ENCODE measurements at regions not wholly inside any gene's neighbourhood (a gene's known extent, or its start where the extent isn't known, plus 50 kb on each side); places are given as distances from the start of the nearest gene placed in this dataset.

GRCh38 chr19:32223595-32224370, 121.6 kb upstream of the ZNF507 start:
- TF ChIP-seq, protein P1, sequence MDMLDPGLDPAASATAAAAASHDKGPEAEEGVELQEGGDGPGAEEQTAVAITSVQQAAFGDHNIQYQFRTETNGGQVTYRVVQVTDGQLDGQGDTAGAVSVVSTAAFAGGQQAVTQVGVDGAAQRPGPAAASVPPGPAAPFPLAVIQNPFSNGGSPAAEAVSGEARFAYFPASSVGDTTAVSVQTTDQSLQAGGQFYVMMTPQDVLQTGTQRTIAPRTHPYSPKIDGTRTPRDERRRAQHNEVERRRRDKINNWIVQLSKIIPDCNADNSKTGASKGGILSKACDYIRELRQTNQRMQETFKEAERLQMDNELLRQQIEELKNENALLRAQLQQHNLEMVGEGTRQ (IDR thresholded peaks at IDR 0.05; ENCODE audit: low read depth, low read length), result no peak
- no peak for TF ChIP-seq BHLHE40 (IDR thresholded peaks at IDR 0.05; ENCODE audit: low read depth, low read length)
- TF ChIP-seq, protein P2, sequence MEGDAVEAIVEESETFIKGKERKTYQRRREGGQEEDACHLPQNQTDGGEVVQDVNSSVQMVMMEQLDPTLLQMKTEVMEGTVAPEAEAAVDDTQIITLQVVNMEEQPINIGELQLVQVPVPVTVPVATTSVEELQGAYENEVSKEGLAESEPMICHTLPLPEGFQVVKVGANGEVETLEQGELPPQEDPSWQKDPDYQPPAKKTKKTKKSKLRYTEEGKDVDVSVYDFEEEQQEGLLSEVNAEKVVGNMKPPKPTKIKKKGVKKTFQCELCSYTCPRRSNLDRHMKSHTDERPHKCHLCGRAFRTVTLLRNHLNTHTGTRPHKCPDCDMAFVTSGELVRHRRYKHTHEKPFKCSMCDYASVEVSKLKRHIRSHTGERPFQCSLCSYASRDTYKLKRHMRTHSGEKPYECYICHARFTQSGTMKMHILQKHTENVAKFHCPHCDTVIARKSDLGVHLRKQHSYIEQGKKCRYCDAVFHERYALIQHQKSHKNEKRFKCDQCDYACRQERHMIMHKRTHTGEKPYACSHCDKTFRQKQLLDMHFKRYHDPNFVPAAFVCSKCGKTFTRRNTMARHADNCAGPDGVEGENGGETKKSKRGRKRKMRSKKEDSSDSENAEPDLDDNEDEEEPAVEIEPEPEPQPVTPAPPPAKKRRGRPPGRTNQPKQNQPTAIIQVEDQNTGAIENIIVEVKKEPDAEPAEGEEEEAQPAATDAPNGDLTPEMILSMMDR (conservative IDR thresholded peaks at IDR 0.05; ENCODE audit: low read depth, low read length), result no peak
- TF ChIP-seq NFE2L2 (IDR thresholded peaks at IDR 0.05; ENCODE audit: low read depth, low read length), result no peak
- TF ChIP-seq, protein P3, sequence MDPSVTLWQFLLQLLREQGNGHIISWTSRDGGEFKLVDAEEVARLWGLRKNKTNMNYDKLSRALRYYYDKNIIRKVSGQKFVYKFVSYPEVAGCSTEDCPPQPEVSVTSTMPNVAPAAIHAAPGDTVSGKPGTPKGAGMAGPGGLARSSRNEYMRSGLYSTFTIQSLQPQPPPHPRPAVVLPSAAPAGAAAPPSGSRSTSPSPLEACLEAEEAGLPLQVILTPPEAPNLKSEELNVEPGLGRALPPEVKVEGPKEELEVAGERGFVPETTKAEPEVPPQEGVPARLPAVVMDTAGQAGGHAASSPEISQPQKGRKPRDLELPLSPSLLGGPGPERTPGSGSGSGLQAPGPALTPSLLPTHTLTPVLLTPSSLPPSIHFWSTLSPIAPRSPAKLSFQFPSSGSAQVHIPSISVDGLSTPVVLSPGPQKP (IDR thresholded peaks at IDR 0.05; ENCODE audit: borderline replicate concordance, low read depth, low read length), result no peak
- TF ChIP-seq RCOR1 (IDR thresholded peaks at IDR 0.05; ENCODE audit: insufficient replicate concordance, low read length), result no peak
- no peak for TF ChIP-seq RAD21 (IDR thresholded peaks at IDR 0.05; ENCODE audit: low read length)
- TF ChIP-seq CEBPB (IDR thresholded peaks at IDR 0.05; ENCODE audit: low read depth, low read length), result no peak
- TF ChIP-seq CHD1 (IDR thresholded peaks at IDR 0.05; ENCODE audit: low read depth, low read length), result no peak
- no peak for TF ChIP-seq SMC3 (IDR thresholded peaks at IDR 0.05; ENCODE audit: low read depth, low read length)
- no peak for TF ChIP-seq MAZ (IDR thresholded peaks at IDR 0.05; ENCODE audit: borderline replicate concordance, low read depth, low read length)
- no peak for TF ChIP-seq MAFK (IDR thresholded peaks at IDR 0.05; ENCODE audit: low read depth, low read length)
- TF ChIP-seq MXI1 (IDR thresholded peaks at IDR 0.05; ENCODE audit: borderline replicate concordance, low read depth, low read length), result no peak
- no peak for TF ChIP-seq RFX5 (IDR thresholded peaks at IDR 0.05; ENCODE audit: low read depth, low read length)
- no peak for TF ChIP-seq FOS (IDR thresholded peaks at IDR 0.05; ENCODE audit: low read depth, low read length)
- no peak for TF ChIP-seq POLR2A (IDR thresholded peaks at IDR 0.05; ENCODE audit: low read depth, low read length)
- H3K27ac ChIP-seq (ENCODE audit: insufficient read depth, low read length), result no peak overlapping the region

More at GRCh38 chr19:32223595-32224370, 121.6 kb upstream of the ZNF507 start:
- BruUV-seq (replicated peaks), result no TSS peak
- 54% methylated on average over 7 of the region's 29 CpGs; no CpG with 5 or more reads in 1 of the 2 experiments for WGBS, 2 experiments (ENCODE audit: extremely low coverage in 2 of 2, insufficient read length in 1 of 2)
- Histone ChIP-seq H4K91ac (ENCODE audit: insufficient read depth, low read depth, low read length) (no peak overlapping the region), H3K79me1 (ENCODE audit: low read depth in 1 of 2, low read length in 2 of 2) (no peaks in the 10 kb centered on the region), H2BK20ac (ENCODE audit: low read depth, low read length) (no peak overlapping the region), H3K23ac (ENCODE audit: low read depth, low read length) (no peak overlapping the region), H3K14ac (replicated peaks; ENCODE audit: low read depth, low read length) (no peak overlapping the region), H3K4ac (ENCODE audit: low read depth, low read length) (no peak overlapping the region), H4K5ac (ENCODE audit: low read depth, low read length) (no peak overlapping the region), H2BK120ac (ENCODE audit: low read depth, low read length) (no peak overlapping the region), H2BK5ac (ENCODE audit: low read depth, low read length, poor library complexity, severe bottlenecking) (no peak overlapping the region), H2BK15ac (ENCODE audit: low read depth, low read length) (no peak overlapping the region), H4K20me1 (ENCODE audit: insufficient read depth, low read length) (no peaks in the 10 kb centered on the region), H3K9ac (ENCODE audit: low read depth, low read length) (no peak overlapping the region), H2AK5ac (ENCODE audit: low read depth, low read length) (no peak overlapping the region), H3K4me1 (ENCODE audit: control insufficient read depth, insufficient read depth, low read length) (no peaks in the 10 kb centered on the region), H3K9me1 (ENCODE audit: insufficient read depth, low read length) (no peaks in the 10 kb centered on the region), H3K27me3 (ENCODE audit: control insufficient read depth, insufficient read depth, low read length) (peaks cover 5% of the 10 kb centered on the region), H3K4me3 (ENCODE audit: insufficient read depth, low read depth, low read length) (no peak overlapping the region), H2AFZ (replicated peaks; ENCODE audit: low read length, poor library complexity) (peak overlapping the region; percentile 78), H3K56ac (ENCODE audit: extremely low read depth, insufficient read depth, low read length) (no peak overlapping the region), H2AK9ac (replicated peaks; ENCODE audit: low read depth, low read length, poor library complexity) (no peak overlapping the region), H3K18ac (ENCODE audit: low read depth, low read length) (no peak overlapping the region), H3K4me2 (ENCODE audit: low read depth, low read length) (no peak overlapping the region), H3K9me3 (ENCODE audit: control insufficient read depth, insufficient read depth, low read length) (no peaks in the 10 kb centered on the region), H4K8ac (ENCODE audit: low read depth in 2 of 2, low read length in 2 of 2) (no peak overlapping the region), H3K36me3 (ENCODE audit: control insufficient read depth, insufficient read depth, low read length) (no peaks in the 10 kb centered on the region)
- intact Hi-C loops (cut with micrococcal nuclease) (loop anchor here (1.0 to 10.0 kb wide), 5 partner anchors 347 to 1554 kb away; no protein-coding TSS in a partner anchor), in situ Hi-C loops (cut with MboI; ENCODE audit: low sequenced_read_pairs) (no loop called here), dilution Hi-C loops (cut with HindIII; ENCODE audit: low sequenced_read_pairs, unreplicated experiment) (no loop called here)
- DNase-seq, result no peak
- POLR2A ChIA-PET (ENCODE audit: unreplicated experiment), result no interaction called here
- CTCF ChIA-PET, result interaction anchor here (0.7 to 1.5 kb wide), 5 partner anchors 10 to 1556 kb away, joined by 3 to 5 read pairs (median 3); no protein-coding TSS in a partner anchor
- ATAC-seq (ENCODE audit: low read depth), result no peak

All from IMR-90 (cell line).